ENCODE measurements at regions not wholly inside any gene's neighbourhood (a gene's known extent, or its start where the extent isn't known, plus 50 kb on each side); places are given as distances from the start of the nearest gene placed in this dataset.
A peak's percentile ranks its signal among the peaks of the same experiment; 100 is the strongest.

GRCh38 chr12:91384806-91385205 is 202.2 kb upstream of the DCN start:
- Histone ChIP-seq H3K27ac (ENCODE audit: low read depth, low read length) (no peak overlapping the region), H3K36me3 (ENCODE audit: insufficient read depth, low read length) (no peaks in the 10 kb centered on the region), H3K9ac (ENCODE audit: low read depth, low read length) (no peak overlapping the region), H3K4me1 (ENCODE audit: insufficient read depth, low read length) (peaks cover 23% of the 10 kb centered on the region), H3K4me3 (ENCODE audit: low read length) (no peak overlapping the region), H3K9me3 (ENCODE audit: insufficient read depth, low read depth, low read length) (no peaks in the 10 kb centered on the region), H3K27me3 (ENCODE audit: insufficient read depth, low read length) (no peaks in the 10 kb centered on the region)
- WGBS = 92% methylated on average over 2 of the region's 2 CpGs

- Histone ChIP-seq H3K9ac (ENCODE audit: low read depth, low read length) (no peak overlapping the region), H3K27ac (ENCODE audit: low read depth, low read length) (no peak overlapping the region), H3K9me3 (ENCODE audit: insufficient read depth, low read depth, low read length) (no peaks in the 10 kb centered on the region), H3K36me3 (ENCODE audit: insufficient read depth, low read length) (no peaks in the 10 kb centered on the region), H3K4me1 (ENCODE audit: insufficient read depth, low read length) (peaks cover 26% of the 10 kb centered on the region), H3K4me3 (ENCODE audit: low read length) (no peak overlapping the region), H3K27me3 (ENCODE audit: insufficient read depth, low read length) (no peaks in the 10 kb centered on the region)
- WGBS = 97% methylated on average over 1 of the region's 1 CpG
Measured at GRCh38 chr12:91384366-91384765, 201.7 kb upstream of the DCN start.

GRCh38 chr12:91383099-91383498 is 200.5 kb upstream of the DCN start:
- peaks cover 29% of the 10 kb centered on the region for H3K4me1 ChIP-seq (ENCODE audit: insufficient read depth, low read length)
- no peaks in the 10 kb centered on the region for H3K36me3 ChIP-seq (ENCODE audit: insufficient read depth, low read length)
- no peaks in the 10 kb centered on the region for H3K27me3 ChIP-seq (ENCODE audit: insufficient read depth, low read length)
- no peak overlapping the region for H3K9ac ChIP-seq (ENCODE audit: low read depth, low read length)
- H3K4me3 ChIP-seq (ENCODE audit: low read length) = no peak overlapping the region
- no peaks in the 10 kb centered on the region for H3K9me3 ChIP-seq (ENCODE audit: insufficient read depth, low read depth, low read length)
- 94% methylated on average over 3 of the region's 3 CpGs for WGBS
- no peak overlapping the region for H3K27ac ChIP-seq (ENCODE audit: low read depth, low read length)

- H3K4me1 ChIP-seq (ENCODE audit: insufficient read depth, low read length) = peaks cover 34% of the 10 kb centered on the region
- H3K9me3 ChIP-seq (ENCODE audit: insufficient read depth, low read depth, low read length) = no peaks in the 10 kb centered on the region
- H3K27me3 ChIP-seq (ENCODE audit: insufficient read depth, low read length) = no peaks in the 10 kb centered on the region
- H3K4me3 ChIP-seq (ENCODE audit: low read length) = peak overlapping the region; percentile 61
- peak overlapping the region; percentile 87 for H3K9ac ChIP-seq (ENCODE audit: low read depth, low read length)
- peak overlapping the region; percentile 99 for H3K27ac ChIP-seq (ENCODE audit: low read depth, low read length)
- H3K36me3 ChIP-seq (ENCODE audit: insufficient read depth, low read length) = no peaks in the 10 kb centered on the region
- WGBS = 0% methylated on average over 3 of the region's 4 CpGs
Measured at GRCh38 chr12:91382081-91382543, 199.5 kb upstream of the DCN start.

- no peaks in the 10 kb centered on the region for H3K27me3 ChIP-seq (ENCODE audit: insufficient read depth, low read length)
- H3K4me3 ChIP-seq (ENCODE audit: low read length) = peak overlapping the region; percentile 61
- H3K36me3 ChIP-seq (ENCODE audit: insufficient read depth, low read length) = no peaks in the 10 kb centered on the region
- peaks cover 39% of the 10 kb centered on the region for H3K4me1 ChIP-seq (ENCODE audit: insufficient read depth, low read length)
- H3K9me3 ChIP-seq (ENCODE audit: insufficient read depth, low read depth, low read length) = no peaks in the 10 kb centered on the region
- whole genome bisulfite sequencing = 2% methylated on average over 11 of the region's 11 CpGs
- H3K9ac ChIP-seq (ENCODE audit: low read depth, low read length) = peak overlapping the region; percentile 87
- H3K27ac ChIP-seq (ENCODE audit: low read depth, low read length) = peak overlapping the region; percentile 99
Measured at GRCh38 chr12:91381309-91381804, 198.7 kb upstream of the DCN start.

- peaks cover 39% of the 10 kb centered on the region for H3K4me1 ChIP-seq (ENCODE audit: insufficient read depth, low read length)
- WGBS = 84% methylated on average over 3 of the region's 5 CpGs
- no peaks in the 10 kb centered on the region for H3K9me3 ChIP-seq (ENCODE audit: insufficient read depth, low read depth, low read length)
- no peaks in the 10 kb centered on the region for H3K36me3 ChIP-seq (ENCODE audit: insufficient read depth, low read length)
- no peaks in the 10 kb centered on the region for H3K27me3 ChIP-seq (ENCODE audit: insufficient read depth, low read length)
- H3K27ac ChIP-seq (ENCODE audit: low read depth, low read length) = peak overlapping the region; percentile 99
- peak overlapping the region; percentile 61 for H3K4me3 ChIP-seq (ENCODE audit: low read length)
- peak overlapping the region; percentile 87 for H3K9ac ChIP-seq (ENCODE audit: low read depth, low read length)
Measured at GRCh38 chr12:91380631-91381030, 198.0 kb upstream of the DCN start.

- no peaks in the 10 kb centered on the region for H3K36me3 ChIP-seq (ENCODE audit: insufficient read depth, low read length)
- WGBS = 94% methylated on average over 1 of the region's 2 CpGs
- H3K4me3 ChIP-seq (ENCODE audit: low read length) = no peak overlapping the region
- H3K9me3 ChIP-seq (ENCODE audit: insufficient read depth, low read depth, low read length) = no peaks in the 10 kb centered on the region
- H3K27me3 ChIP-seq (ENCODE audit: insufficient read depth, low read length) = no peaks in the 10 kb centered on the region
- no peak overlapping the region for H3K27ac ChIP-seq (ENCODE audit: low read depth, low read length)
- H3K4me1 ChIP-seq (ENCODE audit: insufficient read depth, low read length) = peaks cover 39% of the 10 kb centered on the region
- no peak overlapping the region for H3K9ac ChIP-seq (ENCODE audit: low read depth, low read length)
Measured at GRCh38 chr12:91379051-91379775, 196.6 kb upstream of the DCN start.

- Histone ChIP-seq H3K27ac (ENCODE audit: low read depth, low read length) (no peak overlapping the region), H3K9me3 (ENCODE audit: insufficient read depth, low read depth, low read length) (no peaks in the 10 kb centered on the region), H3K36me3 (ENCODE audit: insufficient read depth, low read length) (no peaks in the 10 kb centered on the region), H3K4me3 (ENCODE audit: low read length) (no peak overlapping the region), H3K9ac (ENCODE audit: low read depth, low read length) (no peak overlapping the region), H3K4me1 (ENCODE audit: insufficient read depth, low read length) (peaks cover 33% of the 10 kb centered on the region), H3K27me3 (ENCODE audit: insufficient read depth, low read length) (no peaks in the 10 kb centered on the region)
- WGBS = 93% methylated on average over 3 of the region's 3 CpGs
Measured at GRCh38 chr12:91377436-91377835, 194.8 kb upstream of the DCN start.

- no peaks in the 10 kb centered on the region for H3K9me3 ChIP-seq (ENCODE audit: insufficient read depth, low read depth, low read length)
- H3K9ac ChIP-seq (ENCODE audit: low read depth, low read length) = no peak overlapping the region
- WGBS = 95% methylated on average over 2 of the region's 2 CpGs
- H3K27me3 ChIP-seq (ENCODE audit: insufficient read depth, low read length) = no peaks in the 10 kb centered on the region
- H3K27ac ChIP-seq (ENCODE audit: low read depth, low read length) = no peak overlapping the region
- H3K4me3 ChIP-seq (ENCODE audit: low read length) = no peak overlapping the region
- no peaks in the 10 kb centered on the region for H3K36me3 ChIP-seq (ENCODE audit: insufficient read depth, low read length)
- H3K4me1 ChIP-seq (ENCODE audit: insufficient read depth, low read length) = peaks cover 23% of the 10 kb centered on the region
Measured at GRCh38 chr12:91373086-91373485, 190.5 kb upstream of the DCN start.

- no peaks in the 10 kb centered on the region for H3K27me3 ChIP-seq (ENCODE audit: insufficient read depth, low read length)
- peaks cover 13% of the 10 kb centered on the region for H3K4me1 ChIP-seq (ENCODE audit: insufficient read depth, low read length)
- no peak overlapping the region for H3K9ac ChIP-seq (ENCODE audit: low read depth, low read length)
- H3K9me3 ChIP-seq (ENCODE audit: insufficient read depth, low read depth, low read length) = no peaks in the 10 kb centered on the region
- peak overlapping the region; percentile 44; the same call in 1 of the 2 replicates for H3K27ac ChIP-seq (ENCODE audit: low read depth, low read length)
- WGBS = 53% methylated on average over 4 of the region's 4 CpGs
- no peaks in the 10 kb centered on the region for H3K36me3 ChIP-seq (ENCODE audit: insufficient read depth, low read length)
- no peak overlapping the region for H3K4me3 ChIP-seq (ENCODE audit: low read length)
Measured at GRCh38 chr12:91370086-91370868, 187.7 kb upstream of the DCN start.

- Histone ChIP-seq H3K27ac (ENCODE audit: low read depth, low read length) (no peak overlapping the region), H3K4me1 (ENCODE audit: insufficient read depth, low read length) (peaks cover 13% of the 10 kb centered on the region)
Measured at GRCh38 chr12:91368613-91369012, 186.0 kb upstream of the DCN start.

More at GRCh38 chr12:91368613-91369012, 186.0 kb upstream of the DCN start:
- Histone ChIP-seq H3K36me3 (ENCODE audit: insufficient read depth, low read length) (no peaks in the 10 kb centered on the region), H3K9me3 (ENCODE audit: insufficient read depth, low read depth, low read length) (no peaks in the 10 kb centered on the region), H3K9ac (ENCODE audit: low read depth, low read length) (no peak overlapping the region), H3K27me3 (ENCODE audit: insufficient read depth, low read length) (no peaks in the 10 kb centered on the region), H3K4me3 (ENCODE audit: low read length) (no peak overlapping the region)
- 96% methylated on average over 4 of the region's 4 CpGs for WGBS
